Kidney (tissue), 13 donors: ENCODE measurements at regions not wholly inside any gene's neighbourhood (a gene's known extent, or its start where the extent isn't known, plus 50 kb on each side); places are given as distances from the start of the nearest gene placed in this dataset.

Experiments used
- DNase-seq, 5 donors: peaks; one replicate each; pipeline ENCODE4 v3.0.0-alpha.2; 2013 to 2020
- FAIRE-seq: peaks from 2 replicates; lab custom pipeline; 2012; peaks lifted over from hg19 to GRCh38; lab: Jason Lieb, UNC
- H3K27ac ChIP-seq, 2 donors: one replicate each; pipeline ENCODE4 v1.7.0; 2013; ENCODE audit warnings: low read depth in 2 of 2, low read length in 2 of 2, inconsistent platforms in 1 of 2
- H3K27me3 ChIP-seq: one replicate; pipeline ENCODE4 v1.7.1; 2013; ENCODE audit warnings: low read length, inconsistent platforms; ENCODE audit not compliant: control insufficient read depth, insufficient read depth
- H3K36me3 ChIP-seq, 3 donors: one replicate each; pipeline versions ENCODE4 v1.7.0 to v1.7.1; 2013; ENCODE audit warnings: low read length in 3 of 3, control low read depth in 1 of 3, inconsistent platforms in 1 of 3; ENCODE audit not compliant: insufficient read depth in 3 of 3, control insufficient read depth in 2 of 3
- H3K4me1 ChIP-seq, 3 donors: one replicate each; pipeline versions ENCODE4 v1.7.0 to v1.7.1; 2013; ENCODE audit warnings: low read length in 3 of 3, inconsistent platforms in 1 of 3, low read depth in 1 of 3; ENCODE audit not compliant: control insufficient read depth in 2 of 3, insufficient read depth in 2 of 3
- H3K4me3 ChIP-seq, 3 donors: one replicate each; pipeline versions ENCODE4 v1.7.0 to v1.8.1; 2013; ENCODE audit warnings: low read length in 3 of 3, control low read depth in 1 of 3, inconsistent platforms in 1 of 3
- H3K9ac ChIP-seq, 3 donors: one replicate each; pipeline versions ENCODE4 v1.7.0 to v1.7.1; 2013; ENCODE audit warnings: low read length in 3 of 3, control low read depth in 1 of 3, inconsistent platforms in 1 of 3
- H3K9me3 ChIP-seq, 3 donors: one replicate each; pipeline versions ENCODE4 v1.7.0 to v1.7.1; 2013; ENCODE audit warnings: low read length in 3 of 3, control low read depth in 1 of 3, inconsistent platforms in 1 of 3; ENCODE audit not compliant: control insufficient read depth in 2 of 3, insufficient read depth in 1 of 3
- intact Hi-C: fragments of 100-400 bp; cut with DNase I; formaldehyde crosslinking; loops from one replicate; pipeline ENCODE4 v1.11.1; 2022
- TF ChIP-seq, protein P1 (sequence below): IDR thresholded peaks from 3 replicates; pipeline ENCODE4 v1.5.1; 2012; ENCODE audit warnings: mild to moderate bottlenecking, moderate library complexity, borderline replicate concordance; ENCODE audit not compliant: insufficient read depth; ENCODE audit errors: extremely low read depth
- donor health status: control.
- donor health status: control.
- donor health status: control.
- donor health status: control.
- donor health status: control.
- donor health status: DM: yes; HTN: yes; CAD: no.
- donor health status: Normal renal cell carcinoma (clear cell type).

DNA sequence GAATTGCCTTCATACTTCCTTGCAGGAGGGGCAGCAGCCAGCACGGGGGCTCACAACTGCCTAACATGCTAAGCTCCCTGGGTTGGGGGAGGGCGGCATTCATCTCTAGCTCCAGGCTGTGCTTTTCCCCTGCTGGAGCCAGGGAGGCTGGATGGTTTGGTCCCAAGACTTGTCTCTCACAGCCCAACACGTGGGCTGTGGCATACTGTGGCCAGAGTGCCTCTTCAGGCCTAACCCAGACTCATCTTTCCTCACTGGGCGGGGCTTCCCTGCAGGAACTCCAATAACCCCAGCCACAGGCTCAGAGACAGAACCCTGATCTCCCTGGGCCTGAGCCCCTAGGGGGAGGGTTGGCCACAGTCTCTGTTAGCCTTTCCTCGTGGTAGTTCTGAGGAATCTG is 121.9 kb upstream of the PLET1 start:
- no peak for DNase-seq
- Histone ChIP-seq H3K9me3 (no peaks in the 10 kb centered on the region), H3K9ac (no peak overlapping the region), H3K4me1 (no peaks in the 10 kb centered on the region), H3K36me3 (no peaks in the 10 kb centered on the region), H3K27ac (no peak overlapping the region), H3K4me3 (no peak overlapping the region), H3K27me3 (no peaks in the 10 kb centered on the region)
- TF ChIP-seq, protein P1, sequence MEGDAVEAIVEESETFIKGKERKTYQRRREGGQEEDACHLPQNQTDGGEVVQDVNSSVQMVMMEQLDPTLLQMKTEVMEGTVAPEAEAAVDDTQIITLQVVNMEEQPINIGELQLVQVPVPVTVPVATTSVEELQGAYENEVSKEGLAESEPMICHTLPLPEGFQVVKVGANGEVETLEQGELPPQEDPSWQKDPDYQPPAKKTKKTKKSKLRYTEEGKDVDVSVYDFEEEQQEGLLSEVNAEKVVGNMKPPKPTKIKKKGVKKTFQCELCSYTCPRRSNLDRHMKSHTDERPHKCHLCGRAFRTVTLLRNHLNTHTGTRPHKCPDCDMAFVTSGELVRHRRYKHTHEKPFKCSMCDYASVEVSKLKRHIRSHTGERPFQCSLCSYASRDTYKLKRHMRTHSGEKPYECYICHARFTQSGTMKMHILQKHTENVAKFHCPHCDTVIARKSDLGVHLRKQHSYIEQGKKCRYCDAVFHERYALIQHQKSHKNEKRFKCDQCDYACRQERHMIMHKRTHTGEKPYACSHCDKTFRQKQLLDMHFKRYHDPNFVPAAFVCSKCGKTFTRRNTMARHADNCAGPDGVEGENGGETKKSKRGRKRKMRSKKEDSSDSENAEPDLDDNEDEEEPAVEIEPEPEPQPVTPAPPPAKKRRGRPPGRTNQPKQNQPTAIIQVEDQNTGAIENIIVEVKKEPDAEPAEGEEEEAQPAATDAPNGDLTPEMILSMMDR: no peak
- intact Hi-C loops: no loop called here
- FAIRE-seq: no peak

GRCh38 chr11:112388496-112388895 is 127.8 kb upstream of the PLET1 start:
- intact Hi-C loops: no loop called here
- FAIRE-seq (no peak), DNase-seq (no peak)
- TF ChIP-seq, protein P1: no peak
- Histone ChIP-seq H3K9me3 (no peaks in the 10 kb centered on the region), H3K27ac (no peak overlapping the region), H3K9ac (no peak overlapping the region), H3K4me3 (no peak overlapping the region), H3K36me3 (no peaks in the 10 kb centered on the region), H3K27me3 (no peaks in the 10 kb centered on the region), H3K4me1 (no peaks in the 10 kb centered on the region)

- TF ChIP-seq, protein P1: no peak
- FAIRE-seq (no peak), DNase-seq (no peak)
- Histone ChIP-seq H3K9me3 (no peaks in the 10 kb centered on the region), H3K27me3 (no peaks in the 10 kb centered on the region), H3K36me3 (no peaks in the 10 kb centered on the region), H3K4me1 (no peaks in the 10 kb centered on the region), H3K27ac (no peak overlapping the region), H3K9ac (no peak overlapping the region), H3K4me3 (no peak overlapping the region)
- intact Hi-C loops: no loop called here
Measured at GRCh38 chr11:112391086-112391485, 130.4 kb upstream of the PLET1 start.

GRCh38 chr11:112392904-112393303 is 132.2 kb upstream of the PLET1 start:
- TF ChIP-seq, protein P1: no peak
- DNase-seq (no peak), FAIRE-seq (no peak)
- H3K9me3 ChIP-seq: no peaks in the 10 kb centered on the region
- H3K27me3 ChIP-seq: no peaks in the 10 kb centered on the region
- no peaks in the 10 kb centered on the region for H3K36me3 ChIP-seq
- no peak overlapping the region for H3K27ac ChIP-seq
- H3K4me1 ChIP-seq: no peaks in the 10 kb centered on the region
- no peak overlapping the region for H3K9ac ChIP-seq
- intact Hi-C loops: no loop called here
- H3K4me3 ChIP-seq: no peak overlapping the region
